ENCODE measurements at regions not wholly inside any gene's neighbourhood (a gene's known extent, or its start where the extent isn't known, plus 50 kb on each side); places are given as distances from the start of the nearest gene placed in this dataset.

GRCh38 chr7:110153222-110153621 is 937.7 kb upstream of the LRRN3 start:
- TF ChIP-seq POGZ (CRISPR knock-in tag; IDR thresholded peaks at IDR 0.05): no peak
- TF ChIP-seq POLR2A (IDR thresholded peaks at IDR 0.05; ENCODE audit: insufficient read depth in 1 of 2, low read depth in 2 of 2, low read length in 2 of 2): no peak
- TF ChIP-seq SETDB1 (CRISPR knock-in tag; IDR thresholded peaks at IDR 0.05; ENCODE audit: borderline replicate concordance): no peak
- TF ChIP-seq ZNF24 (IDR thresholded peaks at IDR 0.05): no peak
- TF ChIP-seq ELF4 (CRISPR knock-in tag; IDR thresholded peaks at IDR 0.05; ENCODE audit: borderline replicate concordance): no peak
- TF ChIP-seq KDM5B (CRISPR knock-in tag; IDR thresholded peaks at IDR 0.05; ENCODE audit: borderline replicate concordance): no peak
- TF ChIP-seq AGO2 (optimal IDR thresholded peaks at IDR 0.05; ENCODE audit: low read depth, low read length): no peak
